ENCODE measurements at regions not wholly inside any gene's neighbourhood (a gene's known extent, or its start where the extent isn't known, plus 50 kb on each side); places are given as distances from the start of the nearest gene placed in this dataset.

DNA sequence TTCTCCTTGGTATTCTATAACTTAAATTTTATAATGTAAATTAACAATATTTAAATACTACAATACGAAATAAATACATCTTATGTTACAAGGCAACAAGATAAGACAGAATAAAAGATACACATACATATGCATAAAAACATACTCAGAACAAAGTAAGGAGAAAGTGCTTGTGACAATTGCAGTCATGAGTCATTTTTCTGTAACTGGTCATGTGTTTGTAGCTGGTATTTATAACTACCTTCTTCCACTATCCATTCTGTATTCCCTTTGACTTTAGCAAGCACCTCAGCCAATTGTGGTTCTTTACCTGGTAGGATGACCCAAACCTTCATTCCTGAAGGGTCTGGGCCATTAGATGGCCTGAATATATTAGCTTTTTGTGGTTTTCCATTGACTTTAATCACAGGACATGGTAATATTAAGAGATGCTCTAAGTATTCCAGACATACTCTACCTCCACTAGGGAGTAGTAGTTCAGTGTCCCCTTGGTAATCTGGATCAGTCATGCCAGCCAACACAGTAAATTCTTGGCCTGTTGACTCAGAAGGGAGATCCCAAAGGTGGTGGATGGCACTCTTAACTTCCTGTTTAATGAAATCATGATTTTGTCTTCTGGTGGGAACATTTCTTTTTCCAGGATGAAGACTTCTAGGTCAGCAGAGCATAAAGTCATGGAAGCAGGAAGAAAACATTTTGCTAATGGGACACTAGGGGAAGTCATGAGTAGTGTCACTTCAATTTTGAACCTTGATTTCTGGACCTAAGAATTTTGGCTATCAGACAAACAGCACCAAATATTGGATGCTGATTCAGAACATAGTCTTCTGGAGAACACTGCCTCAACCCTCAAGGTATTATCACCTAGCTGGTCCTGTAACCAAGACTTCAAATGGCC is 733.7 kb upstream of the IGFBP3 start:
- Histone ChIP-seq H3K27ac (ENCODE audit: low read depth in 2 of 2, low read length in 1 of 2) (no peak overlapping the region), H3K9me3 (ENCODE audit: control insufficient read depth in 2 of 2, insufficient read depth in 1 of 2, low read depth in 1 of 2, low read length in 1 of 2) (peaks cover 0 to 1% of the 10 kb centered on the region in 2 donors), H3K36me3 (ENCODE audit: control insufficient read depth in 2 of 2, insufficient read depth in 2 of 2, low read length in 1 of 2) (no peaks in the 10 kb centered on the region), H3K4me3 (ENCODE audit: low read depth in 1 of 2, low read length in 2 of 2) (no peak overlapping the region), H3K4me1 (ENCODE audit: control insufficient read depth in 2 of 2, insufficient read depth in 2 of 2, low read length in 1 of 2) (no peaks in the 10 kb centered on the region), H3K27me3 (ENCODE audit: control insufficient read depth in 1 of 2, insufficient read depth in 2 of 2, low read length in 2 of 2) (no peaks in the 10 kb centered on the region)
- WGBS, 2 donors: 65 to 79% methylated on average over 1 of the region's 1 CpG

GRCh38 chr7:46653848-46654247 is 732.8 kb upstream of the IGFBP3 start:
- 71 to 83% methylated on average over 2 of the region's 2 CpGs for WGBS, 2 donors
- Histone ChIP-seq H3K36me3 (ENCODE audit: control insufficient read depth in 2 of 2, insufficient read depth in 2 of 2, low read length in 1 of 2) (no peaks in the 10 kb centered on the region), H3K27ac (ENCODE audit: low read depth in 2 of 2, low read length in 1 of 2) (peak overlapping the region in 1 of 2 donors; percentile 68), H3K4me1 (ENCODE audit: control insufficient read depth in 2 of 2, insufficient read depth in 2 of 2, low read length in 1 of 2) (no peaks in the 10 kb centered on the region), H3K4me3 (ENCODE audit: low read depth in 1 of 2, low read length in 2 of 2) (no peak overlapping the region), H3K9me3 (ENCODE audit: control insufficient read depth in 2 of 2, insufficient read depth in 1 of 2, low read depth in 1 of 2, low read length in 1 of 2) (peaks cover 0 to 1% of the 10 kb centered on the region in 2 donors), H3K27me3 (ENCODE audit: control insufficient read depth in 1 of 2, insufficient read depth in 2 of 2, low read length in 2 of 2) (no peaks in the 10 kb centered on the region)

DNA sequence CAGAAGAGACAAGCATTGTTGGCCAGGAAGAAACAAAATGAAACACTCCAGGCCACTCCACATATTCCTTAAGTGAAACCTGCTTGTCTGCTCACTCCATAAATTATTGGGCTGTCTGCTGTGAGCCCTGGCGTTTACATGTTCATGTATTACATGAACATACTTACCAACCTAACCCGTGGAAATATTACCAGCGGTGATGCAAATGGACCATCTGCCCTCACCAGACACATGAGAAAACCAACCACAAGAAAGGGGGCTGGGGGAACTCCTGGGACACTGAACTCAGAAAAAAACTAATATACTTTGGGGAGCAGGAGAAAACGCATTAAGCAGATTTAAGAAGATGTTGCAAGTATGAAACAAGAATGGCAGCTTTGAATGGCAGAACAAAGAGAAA is 731.2 kb upstream of the IGFBP3 start:
- H3K36me3 ChIP-seq (ENCODE audit: control insufficient read depth in 2 of 2, insufficient read depth in 2 of 2, low read length in 1 of 2): no peaks in the 10 kb centered on the region
- H3K4me1 ChIP-seq (ENCODE audit: control insufficient read depth in 2 of 2, insufficient read depth in 2 of 2, low read length in 1 of 2): no peaks in the 10 kb centered on the region
- peaks cover 0 to 1% of the 10 kb centered on the region in 2 donors for H3K9me3 ChIP-seq (ENCODE audit: control insufficient read depth in 2 of 2, insufficient read depth in 1 of 2, low read depth in 1 of 2, low read length in 1 of 2)
- H3K27me3 ChIP-seq (ENCODE audit: control insufficient read depth in 1 of 2, insufficient read depth in 2 of 2, low read length in 2 of 2): no peaks in the 10 kb centered on the region
- no peak overlapping the region for H3K4me3 ChIP-seq (ENCODE audit: low read depth in 1 of 2, low read length in 2 of 2)
- WGBS, 2 donors: 83 to 84% methylated on average over 4 of the region's 4 CpGs
- H3K27ac ChIP-seq (ENCODE audit: low read depth in 2 of 2, low read length in 1 of 2): peak overlapping the region; percentile 81 to 89

DNA sequence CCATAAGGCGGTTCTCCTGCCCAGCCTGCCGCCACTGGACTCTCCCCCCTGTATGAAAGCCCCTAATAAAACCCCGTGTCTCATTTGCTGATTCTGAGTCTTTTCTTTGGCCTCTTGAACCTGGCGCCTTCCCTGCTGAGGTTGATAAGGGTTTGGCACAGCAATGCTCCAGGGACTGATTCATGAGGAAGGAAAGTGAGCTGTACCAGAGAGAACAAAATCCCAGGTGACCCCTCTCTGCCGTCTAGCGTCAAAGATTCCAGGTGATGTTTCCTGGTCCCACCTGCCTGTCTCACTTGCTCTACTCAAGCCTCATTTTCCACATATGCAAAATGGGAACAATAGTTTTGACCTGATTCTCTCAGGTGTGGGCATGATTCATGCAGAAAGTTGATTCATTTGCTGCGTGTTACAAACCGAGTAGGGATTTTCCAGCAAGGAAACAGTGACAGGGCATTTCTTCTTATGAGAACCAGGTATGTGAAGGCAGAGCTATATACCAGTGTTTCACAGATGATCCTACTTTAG is 730.6 kb upstream of the IGFBP3 start:
- H3K9me3 ChIP-seq (ENCODE audit: control insufficient read depth in 2 of 2, insufficient read depth in 1 of 2, low read depth in 1 of 2, low read length in 1 of 2): peaks cover 0 to 1% of the 10 kb centered on the region in 2 donors
- 63 to 68% methylated on average over 8 of the region's 8 CpGs for WGBS, 2 donors
- no peaks in the 10 kb centered on the region for H3K36me3 ChIP-seq (ENCODE audit: control insufficient read depth in 2 of 2, insufficient read depth in 2 of 2, low read length in 1 of 2)
- H3K27me3 ChIP-seq (ENCODE audit: control insufficient read depth in 1 of 2, insufficient read depth in 2 of 2, low read length in 2 of 2): no peaks in the 10 kb centered on the region
- H3K4me3 ChIP-seq (ENCODE audit: low read depth in 1 of 2, low read length in 2 of 2): no peak overlapping the region
- peak overlapping the region; percentile 91 to 97 for H3K27ac ChIP-seq (ENCODE audit: low read depth in 2 of 2, low read length in 1 of 2)
- H3K4me1 ChIP-seq (ENCODE audit: control insufficient read depth in 2 of 2, insufficient read depth in 2 of 2, low read length in 1 of 2): no peaks in the 10 kb centered on the region

DNA sequence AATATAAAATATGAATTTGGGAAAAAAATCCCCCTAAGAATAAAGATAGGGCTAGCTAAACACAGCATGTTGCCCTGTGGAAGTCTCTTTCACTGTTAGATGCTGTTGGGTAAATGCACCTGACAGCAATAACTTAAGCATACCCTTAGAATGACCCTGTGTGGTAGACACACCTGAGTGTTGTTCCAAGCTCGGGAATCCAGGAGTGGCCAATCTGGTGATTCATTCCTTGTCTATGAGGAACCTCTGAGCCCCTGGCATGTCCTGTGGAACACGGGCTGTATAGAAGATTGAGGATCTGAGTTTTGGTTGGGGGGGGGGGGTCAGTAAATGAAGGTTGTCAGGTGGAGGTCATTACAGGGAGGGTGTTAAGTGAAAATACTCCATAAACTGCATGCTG is 730.0 kb upstream of the IGFBP3 start:
- 46 to 65% methylated on average over 2 of the region's 2 CpGs for WGBS, 2 donors
- Histone ChIP-seq H3K9me3 (ENCODE audit: control insufficient read depth in 2 of 2, insufficient read depth in 1 of 2, low read depth in 1 of 2, low read length in 1 of 2) (peaks cover 0 to 1% of the 10 kb centered on the region in 2 donors), H3K27ac (ENCODE audit: low read depth in 2 of 2, low read length in 1 of 2) (peak overlapping the region; percentile 91 to 97), H3K27me3 (ENCODE audit: control insufficient read depth in 1 of 2, insufficient read depth in 2 of 2, low read length in 2 of 2) (no peaks in the 10 kb centered on the region), H3K4me3 (ENCODE audit: low read depth in 1 of 2, low read length in 2 of 2) (no peak overlapping the region), H3K36me3 (ENCODE audit: control insufficient read depth in 2 of 2, insufficient read depth in 2 of 2, low read length in 1 of 2) (no peaks in the 10 kb centered on the region), H3K4me1 (ENCODE audit: control insufficient read depth in 2 of 2, insufficient read depth in 2 of 2, low read length in 1 of 2) (no peaks in the 10 kb centered on the region)

GRCh38 chr7:46649876-46650275 is 728.8 kb upstream of the IGFBP3 start:
- no peak overlapping the region for H3K27ac ChIP-seq (ENCODE audit: low read depth in 2 of 2, low read length in 1 of 2)
- H3K4me3 ChIP-seq (ENCODE audit: low read depth in 1 of 2, low read length in 2 of 2): no peak overlapping the region
- H3K9me3 ChIP-seq (ENCODE audit: control insufficient read depth in 2 of 2, insufficient read depth in 1 of 2, low read depth in 1 of 2, low read length in 1 of 2): no peaks in the 10 kb centered on the region
- no peaks in the 10 kb centered on the region for H3K36me3 ChIP-seq (ENCODE audit: control insufficient read depth in 2 of 2, insufficient read depth in 2 of 2, low read length in 1 of 2)
- H3K4me1 ChIP-seq (ENCODE audit: control insufficient read depth in 2 of 2, insufficient read depth in 2 of 2, low read length in 1 of 2): no peaks in the 10 kb centered on the region
- 52 to 54% methylated on average over 2 of the region's 2 CpGs for WGBS, 2 donors
- no peaks in the 10 kb centered on the region for H3K27me3 ChIP-seq (ENCODE audit: control insufficient read depth in 1 of 2, insufficient read depth in 2 of 2, low read length in 2 of 2)

GRCh38 chr7:46637793-46638735 is 717.0 kb upstream of the IGFBP3 start:
- 73 to 81% methylated on average over 12 of the region's 12 CpGs for WGBS, 2 donors
- Histone ChIP-seq H3K4me3 (ENCODE audit: low read depth in 1 of 2, low read length in 2 of 2) (no peak overlapping the region), H3K36me3 (ENCODE audit: control insufficient read depth in 2 of 2, insufficient read depth in 2 of 2, low read length in 1 of 2) (no peaks in the 10 kb centered on the region), H3K4me1 (ENCODE audit: control insufficient read depth in 2 of 2, insufficient read depth in 2 of 2, low read length in 1 of 2) (no peaks in the 10 kb centered on the region), H3K9me3 (ENCODE audit: control insufficient read depth in 2 of 2, insufficient read depth in 1 of 2, low read depth in 1 of 2, low read length in 1 of 2) (no peaks in the 10 kb centered on the region), H3K27ac (ENCODE audit: low read depth in 2 of 2, low read length in 1 of 2) (no peak overlapping the region), H3K27me3 (ENCODE audit: control insufficient read depth in 1 of 2, insufficient read depth in 2 of 2, low read length in 2 of 2) (no peaks in the 10 kb centered on the region)

DNA sequence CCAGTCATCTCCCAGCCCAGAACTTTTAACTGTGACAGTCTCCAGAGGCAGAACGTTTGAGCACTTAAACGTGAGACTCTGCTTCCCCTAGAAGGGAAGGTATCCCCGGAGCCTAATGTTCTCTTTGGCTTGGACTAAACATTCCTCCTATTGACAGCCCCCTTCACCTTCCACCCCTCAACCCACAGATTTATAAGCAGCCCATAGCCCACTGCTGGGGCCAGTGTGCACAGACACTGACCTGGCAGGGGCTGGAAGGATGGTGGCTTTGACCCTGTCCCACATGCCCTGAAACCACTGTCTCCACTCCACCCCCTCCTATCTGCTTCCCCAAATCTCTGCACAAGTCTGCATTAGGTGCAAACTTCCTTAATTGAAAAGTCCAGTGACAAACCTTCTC is 715.0 kb upstream of the IGFBP3 start:
- Histone ChIP-seq H3K4me1 (ENCODE audit: control insufficient read depth in 2 of 2, insufficient read depth in 2 of 2, low read length in 1 of 2) (no peaks in the 10 kb centered on the region), H3K27ac (ENCODE audit: low read depth in 2 of 2, low read length in 1 of 2) (no peak overlapping the region), H3K9me3 (ENCODE audit: control insufficient read depth in 2 of 2, insufficient read depth in 1 of 2, low read depth in 1 of 2, low read length in 1 of 2) (no peaks in the 10 kb centered on the region), H3K4me3 (ENCODE audit: low read depth in 1 of 2, low read length in 2 of 2) (no peak overlapping the region), H3K27me3 (ENCODE audit: control insufficient read depth in 1 of 2, insufficient read depth in 2 of 2, low read length in 2 of 2) (no peaks in the 10 kb centered on the region), H3K36me3 (ENCODE audit: control insufficient read depth in 2 of 2, insufficient read depth in 2 of 2, low read length in 1 of 2) (no peaks in the 10 kb centered on the region)
- 73 to 77% methylated on average over 3 of the region's 3 CpGs for WGBS, 2 donors

- no peak overlapping the region for H3K27ac ChIP-seq (ENCODE audit: low read depth in 2 of 2, low read length in 1 of 2)
- H3K27me3 ChIP-seq (ENCODE audit: control insufficient read depth in 1 of 2, insufficient read depth in 2 of 2, low read length in 2 of 2): no peaks in the 10 kb centered on the region
- WGBS, 2 donors: 59 to 61% methylated on average over 4 of the region's 4 CpGs
- H3K9me3 ChIP-seq (ENCODE audit: control insufficient read depth in 2 of 2, insufficient read depth in 1 of 2, low read depth in 1 of 2, low read length in 1 of 2): no peaks in the 10 kb centered on the region
- no peak overlapping the region for H3K4me3 ChIP-seq (ENCODE audit: low read depth in 1 of 2, low read length in 2 of 2)
- H3K36me3 ChIP-seq (ENCODE audit: control insufficient read depth in 2 of 2, insufficient read depth in 2 of 2, low read length in 1 of 2): no peaks in the 10 kb centered on the region
- no peaks in the 10 kb centered on the region for H3K4me1 ChIP-seq (ENCODE audit: control insufficient read depth in 2 of 2, insufficient read depth in 2 of 2, low read length in 1 of 2)
Observed at GRCh38 chr7:46633630-46634240, 712.7 kb upstream of the IGFBP3 start.

Measured in esophagus (tissue), 2 donors.